ENCODE measurements at regions not wholly inside any gene's neighbourhood (a gene's known extent, or its start where the extent isn't known, plus 50 kb on each side); places are given as distances from the start of the nearest gene placed in this dataset.

GRCh38 chr5:163885117-163885516 is 379.7 kb downstream of the MAT2B start:
- TF ChIP-seq POLR2A (IDR thresholded peaks at IDR 0.05; ENCODE audit: low read depth, low read length), result no peak
- TF ChIP-seq CTCF (IDR thresholded peaks at IDR 0.05 in 2 of 3, conservative IDR thresholded peaks at IDR 0.05 in 1 of 3; ENCODE audit: control insufficient read depth in 2 of 3, extremely low read depth in 1 of 3, insufficient read depth in 1 of 3, low read depth in 3 of 3, low read length in 3 of 3), result no peak
- no peak for TF ChIP-seq EZH2 (IDR thresholded peaks at IDR 0.05; ENCODE audit: borderline replicate concordance, control insufficient read depth, low read depth, low read length)
- no peak for TF ChIP-seq SMC3 (IDR thresholded peaks at IDR 0.05; ENCODE audit: borderline replicate concordance, low read length)
- no peak for TF ChIP-seq RCOR1 (conservative IDR thresholded peaks at IDR 0.05; ENCODE audit: low read depth, low read length)
- no peak for TF ChIP-seq TAF1 (IDR thresholded peaks at IDR 0.05; ENCODE audit: borderline replicate concordance, low read depth, low read length)
- no peak for TF ChIP-seq PKNOX1 (IDR thresholded peaks at IDR 0.05)
- no peak for TF ChIP-seq EP300 (IDR thresholded peaks at IDR 0.05; ENCODE audit: borderline replicate concordance in 1 of 2, control insufficient read depth in 1 of 2, low read depth in 2 of 2, low read length in 2 of 2)
- no peak for TF ChIP-seq ATF7 (IDR thresholded peaks at IDR 0.05; ENCODE audit: low read depth)
- TF ChIP-seq PAX5 (IDR thresholded peaks at IDR 0.05; ENCODE audit: borderline replicate concordance, low read depth, low read length), result no peak
- TF ChIP-seq ZNF274 (IDR thresholded peaks at IDR 0.05; ENCODE audit: insufficient read depth, insufficient read length), result no peak
- no peak for TF ChIP-seq ATF2 (IDR thresholded peaks at IDR 0.05; ENCODE audit: low read length)
- no peak for TF ChIP-seq ESRRA (IDR thresholded peaks at IDR 0.05; ENCODE audit: low read length)

Measured in GM12878 (cell line).